GM19025 (cell line): ENCODE measurements at regions not wholly inside any gene's neighbourhood (a gene's known extent, or its start where the extent isn't known, plus 50 kb on each side); places are given as distances from the start of the nearest gene placed in this dataset.

ENCODE experiments used
- ATAC-seq: cut with Tn5 transposase; IDR thresholded peaks from one replicate; pipeline ENCODE4 v1.9.1; 2021; ENCODE audit warnings: mild to moderate bottlenecking, low read depth, moderate library complexity; ENCODE audit not compliant: unreplicated experiment

- no peak for ATAC-seq
These were observed 1096.6 kb downstream of the FLRT2 start for GRCh38 chr14:86626530-86626929.

DNA sequence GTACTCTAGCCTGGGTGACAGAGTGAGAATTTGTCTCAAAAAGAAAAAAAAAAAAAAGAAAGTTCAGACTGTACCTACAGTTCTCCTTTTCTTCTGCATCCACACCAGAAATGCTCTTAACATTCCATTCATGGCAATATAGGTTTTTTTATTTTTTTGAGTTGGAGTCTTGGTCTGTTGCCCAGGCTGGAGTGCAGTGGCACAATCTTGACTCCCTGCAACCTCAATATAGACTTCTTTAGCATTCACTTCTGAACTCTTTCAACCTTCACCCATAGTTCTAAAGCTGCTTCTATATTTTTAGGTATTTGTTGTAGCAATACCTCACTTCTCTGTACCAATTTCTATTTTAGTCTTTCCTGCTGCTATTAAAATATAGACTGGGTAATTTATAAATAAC is 1095.7 kb downstream of the FLRT2 start:
- ATAC-seq: no peak

GRCh38 chr14:86619726-86620125 is 1089.8 kb downstream of the FLRT2 start:
- ATAC-seq: no peak

DNA sequence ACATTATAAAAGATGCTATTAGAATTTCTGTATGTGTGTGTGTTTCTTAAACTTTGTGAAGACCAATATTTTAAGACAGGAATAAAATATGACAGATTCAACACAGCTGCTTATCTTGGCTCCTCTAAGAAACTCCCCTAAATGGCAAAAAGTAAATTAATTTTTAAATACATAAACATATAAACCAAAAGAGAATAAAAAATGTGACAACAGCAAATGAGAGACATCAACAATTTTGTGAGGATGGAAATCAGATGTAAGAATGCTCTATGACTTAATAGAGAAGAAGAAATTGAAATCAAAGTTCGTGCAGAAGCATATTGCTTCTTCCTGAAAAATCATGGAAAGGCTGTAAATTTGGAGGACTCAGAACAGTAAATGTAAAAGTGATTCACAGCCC is 1083.8 kb downstream of the FLRT2 start:
- ATAC-seq: no peak

DNA sequence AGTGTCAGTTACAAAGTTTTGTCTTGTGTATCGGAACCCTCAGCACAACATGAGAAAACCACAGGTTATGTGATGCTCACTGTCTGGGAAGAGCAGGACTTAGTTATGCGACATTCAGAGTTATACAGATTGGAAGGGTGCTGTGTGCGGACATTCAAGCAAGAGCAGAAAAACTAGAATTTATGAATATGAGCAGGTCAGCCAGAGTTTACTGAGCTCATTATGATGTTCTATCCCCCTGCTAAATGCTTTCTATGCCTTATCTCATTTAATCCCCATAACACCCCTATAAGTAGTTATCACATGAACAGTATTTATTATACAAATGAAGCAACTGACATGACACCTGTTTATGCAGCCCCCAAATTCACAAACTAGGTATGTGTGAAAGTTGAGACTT is 1083.2 kb downstream of the FLRT2 start:
- no peak for ATAC-seq

DNA sequence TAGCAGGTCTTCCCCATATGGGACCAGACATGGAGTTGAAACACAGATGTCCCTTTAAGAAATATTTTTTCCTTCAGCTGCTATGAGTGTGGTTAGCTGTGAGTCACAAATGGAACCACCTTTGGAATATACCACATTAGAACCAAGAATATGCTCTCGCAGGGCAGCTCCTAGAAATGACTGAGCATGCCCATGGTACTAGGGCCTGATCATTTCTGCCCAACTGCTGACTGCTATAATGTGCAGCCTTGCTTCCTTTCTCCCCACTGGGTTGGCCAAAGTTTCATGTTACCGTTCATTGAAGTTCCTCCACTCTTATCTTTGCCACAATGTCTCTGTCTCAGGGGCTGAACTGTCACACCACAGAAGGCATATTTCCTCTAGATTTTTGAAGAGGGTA is 1074.6 kb downstream of the FLRT2 start:
- ATAC-seq: no peak

GRCh38 chr14:86602263-86602662 is 1072.3 kb downstream of the FLRT2 start:
- no peak for ATAC-seq

DNA sequence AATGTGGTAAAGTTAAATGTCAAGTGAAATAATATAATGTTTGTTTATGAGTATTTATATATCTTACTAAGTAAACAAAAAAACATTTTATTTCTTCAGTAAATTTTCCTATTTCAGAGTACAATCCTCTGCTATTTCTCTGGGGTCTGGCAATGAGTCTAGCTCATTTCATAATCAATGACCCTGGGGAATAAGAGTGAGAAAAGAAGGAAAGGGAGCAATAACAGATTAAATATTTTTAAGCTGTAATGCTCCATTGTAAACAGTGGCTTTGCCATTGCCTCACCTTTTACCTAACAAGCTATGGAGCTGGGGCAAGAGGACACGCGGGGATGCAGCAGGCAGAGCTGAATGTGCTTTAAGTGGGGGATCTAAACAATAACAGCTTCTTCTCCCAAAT is 1071.9 kb downstream of the FLRT2 start:
- ATAC-seq: no peak

DNA sequence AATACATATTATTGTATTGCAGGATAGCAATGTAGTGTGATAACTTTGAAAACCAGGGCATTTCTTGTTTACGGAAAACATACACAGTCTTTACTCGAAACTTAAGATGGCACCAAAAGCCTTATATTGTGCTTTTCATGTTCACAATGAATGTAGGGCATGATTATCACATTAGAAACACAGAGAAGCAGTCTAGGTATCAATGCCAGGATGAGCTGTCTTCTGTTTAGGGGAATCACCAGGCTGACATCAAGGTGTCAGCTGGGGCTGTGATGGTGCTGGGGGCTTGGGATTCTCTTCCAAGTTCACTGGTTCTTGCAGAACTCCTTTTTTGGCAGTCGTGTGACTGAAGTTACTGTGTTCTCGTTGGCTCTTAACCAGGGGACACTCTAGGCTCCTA is 1067.3 kb downstream of the FLRT2 start:
- ATAC-seq: no peak

DNA sequence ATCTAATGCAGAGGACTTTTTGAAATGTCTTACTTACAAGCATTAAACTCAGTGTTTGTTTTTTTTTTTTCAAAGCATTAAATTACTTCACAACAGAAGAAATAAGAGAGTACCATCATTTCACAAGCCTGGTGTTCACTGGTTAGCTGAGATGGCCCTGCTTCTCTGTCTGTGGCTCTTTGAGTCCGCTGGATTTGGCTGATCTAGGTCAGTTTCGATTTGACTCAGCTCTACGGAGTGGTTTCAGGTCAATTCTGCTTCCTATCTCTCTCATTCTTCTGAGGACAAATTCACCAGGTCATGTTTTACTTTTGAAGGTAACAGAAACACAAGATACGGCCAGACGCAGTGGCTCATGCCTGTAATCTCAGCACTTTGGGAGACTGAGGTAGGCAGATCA is 1066.1 kb downstream of the FLRT2 start:
- ATAC-seq: no peak

- no peak for ATAC-seq
These were observed 1045.2 kb downstream of the FLRT2 start for GRCh38 chr14:86575141-86575540.

DNA sequence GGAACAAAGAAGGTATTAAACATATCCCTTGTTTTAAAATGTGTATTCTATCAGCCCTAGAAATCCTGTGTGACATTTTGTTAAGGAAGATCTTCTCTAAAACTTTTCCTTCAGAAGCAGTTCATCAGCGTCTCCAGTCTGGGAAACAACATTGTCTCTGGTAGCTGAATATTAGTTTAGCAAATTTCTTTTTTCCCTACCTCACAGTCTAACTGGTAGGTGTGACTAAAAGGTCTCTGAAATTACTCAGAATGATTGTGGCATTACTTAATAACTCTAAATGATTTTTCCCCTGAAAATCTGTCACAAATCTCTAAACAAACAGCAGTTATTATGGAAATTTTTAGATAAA is 1044.8 kb downstream of the FLRT2 start:
- no peak for ATAC-seq

DNA sequence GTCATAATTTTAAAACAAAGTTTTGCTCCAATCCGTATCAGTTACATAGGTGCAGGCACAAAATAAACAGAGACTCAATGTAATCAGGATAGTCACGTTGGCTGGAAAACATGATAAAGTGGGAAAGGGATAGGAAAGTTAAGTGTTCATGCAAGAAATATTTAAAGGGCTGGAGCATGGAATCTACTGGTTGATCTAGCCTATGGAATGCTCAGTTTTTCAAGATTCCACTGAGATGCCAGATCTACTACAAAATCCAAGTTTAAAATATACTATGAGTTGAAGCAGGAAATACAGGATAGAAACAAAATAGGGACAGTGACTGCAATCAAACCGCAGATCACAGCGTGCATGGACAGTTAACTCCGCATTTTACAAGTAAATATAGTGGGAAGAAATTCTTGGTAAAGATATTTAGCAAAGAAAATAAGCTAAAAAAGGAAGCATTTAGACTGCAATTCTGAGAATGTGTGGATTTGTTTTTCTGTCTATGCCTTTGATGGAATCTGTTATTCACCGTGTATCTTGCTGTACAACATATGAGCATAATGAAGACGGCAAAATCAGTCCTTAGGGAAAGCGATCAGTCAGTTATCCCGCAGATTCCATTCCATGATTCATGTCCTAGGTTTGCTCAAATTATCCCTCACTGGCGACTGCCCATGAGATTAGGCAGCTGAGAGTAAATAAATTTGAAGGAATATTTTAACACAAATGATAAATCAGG is 1044.3 kb downstream of the FLRT2 start:
- ATAC-seq: no peak

GRCh38 chr14:86570371-86570770 is 1040.4 kb downstream of the FLRT2 start:
- ATAC-seq: no peak

DNA sequence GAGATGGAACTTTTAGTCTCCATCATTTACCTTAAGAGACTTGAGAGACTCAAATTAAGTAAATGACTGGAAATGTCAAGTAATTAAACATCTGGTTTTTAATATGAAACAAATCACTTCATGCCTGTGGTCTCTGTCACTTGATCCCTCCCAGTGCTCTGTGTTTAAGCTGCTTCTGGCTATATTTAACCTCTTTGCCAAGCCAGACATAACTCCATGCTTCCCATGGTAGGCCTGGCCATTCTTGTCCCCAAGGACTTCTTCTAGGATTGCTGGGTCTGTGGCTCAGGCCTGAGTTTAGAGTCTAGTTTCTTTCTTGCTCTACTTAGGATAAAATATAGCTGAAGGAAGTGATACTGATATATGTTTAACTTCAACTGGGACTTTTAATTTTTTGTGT is 1013.6 kb downstream of the FLRT2 start:
- no peak for ATAC-seq

- no peak for ATAC-seq
These were observed 1012.0 kb downstream of the FLRT2 start for GRCh38 chr14:86541972-86542371.

DNA sequence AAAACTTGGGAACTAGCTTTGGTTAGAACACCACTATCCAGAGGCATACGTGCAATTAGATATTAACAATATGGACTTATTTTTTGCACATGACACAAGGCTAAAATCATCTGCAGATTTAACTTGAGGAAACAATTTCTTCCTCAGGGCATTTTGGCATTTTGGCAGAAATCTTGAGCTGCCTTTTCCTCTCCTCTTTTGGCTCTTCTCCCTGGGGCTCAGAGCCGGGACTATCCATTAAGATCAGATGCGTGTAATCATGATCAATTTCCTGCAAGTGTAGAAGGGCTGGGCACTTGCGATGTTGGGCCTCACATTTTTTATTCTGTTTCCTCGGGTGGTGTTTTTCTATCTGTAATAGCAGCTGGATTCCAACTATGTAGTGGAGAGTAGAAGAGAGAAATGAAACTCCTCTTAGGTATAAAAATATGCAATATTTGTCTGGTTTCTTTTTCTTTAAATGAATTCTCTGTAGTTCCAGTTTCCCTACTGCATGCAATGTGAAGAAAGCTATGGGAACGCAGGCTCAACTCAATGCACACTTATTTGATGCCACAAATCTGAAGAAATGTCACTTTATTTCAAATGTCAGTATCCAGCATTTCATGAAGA is 1010.8 kb downstream of the FLRT2 start:
- ATAC-seq: no peak

DNA sequence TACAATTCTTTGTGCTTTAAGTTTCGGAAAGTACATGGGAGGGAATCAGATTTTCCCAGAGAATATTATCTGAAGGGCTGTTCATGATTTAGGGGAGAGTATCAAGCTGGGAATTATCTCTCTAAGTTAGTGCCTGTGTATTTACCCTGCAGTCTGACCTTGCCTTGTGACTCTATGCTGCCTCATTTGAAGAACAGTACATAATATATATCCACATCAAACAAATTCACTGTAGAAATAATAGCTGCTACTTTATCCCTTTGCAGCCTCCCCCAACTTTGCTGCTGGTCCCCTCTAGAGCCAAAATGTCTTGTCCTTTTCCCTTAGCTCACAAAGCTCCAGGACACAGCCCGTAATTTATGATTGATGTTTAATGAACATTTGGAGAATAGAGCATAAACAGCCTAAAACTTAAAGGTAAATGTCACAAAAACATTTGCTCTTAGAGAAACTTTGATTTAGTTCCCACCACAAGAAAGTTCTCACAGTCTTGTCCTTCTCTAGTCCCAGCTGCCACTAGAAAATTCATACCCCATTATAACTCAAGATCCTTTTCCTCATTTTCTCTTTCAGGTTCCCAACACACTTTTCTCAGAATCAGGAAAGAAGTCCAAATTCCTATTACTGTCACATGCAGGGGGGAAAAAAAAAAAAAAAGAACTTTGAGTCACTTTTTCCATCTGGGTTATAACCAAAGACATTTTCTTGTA is 1009.6 kb downstream of the FLRT2 start:
- ATAC-seq: no peak

DNA sequence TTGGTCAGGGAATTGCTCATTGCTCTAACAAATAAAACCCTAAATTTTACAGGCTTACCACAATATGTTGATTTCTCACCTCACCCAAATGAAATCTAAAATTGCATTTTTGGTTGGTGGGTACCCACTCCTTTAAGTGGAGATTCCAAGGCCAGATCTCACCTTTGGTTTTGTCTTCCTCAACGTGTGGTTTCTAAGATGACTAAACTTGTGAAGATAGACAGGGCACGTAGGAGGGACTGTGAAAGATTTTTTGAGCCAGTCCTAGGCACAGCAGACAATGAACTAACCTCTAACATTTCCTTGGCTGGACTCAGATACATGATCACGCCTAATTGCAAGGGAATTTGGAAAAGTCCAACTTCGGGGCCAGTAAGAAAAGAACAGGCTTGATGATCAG is 1003.9 kb downstream of the FLRT2 start:
- ATAC-seq: no peak

DNA sequence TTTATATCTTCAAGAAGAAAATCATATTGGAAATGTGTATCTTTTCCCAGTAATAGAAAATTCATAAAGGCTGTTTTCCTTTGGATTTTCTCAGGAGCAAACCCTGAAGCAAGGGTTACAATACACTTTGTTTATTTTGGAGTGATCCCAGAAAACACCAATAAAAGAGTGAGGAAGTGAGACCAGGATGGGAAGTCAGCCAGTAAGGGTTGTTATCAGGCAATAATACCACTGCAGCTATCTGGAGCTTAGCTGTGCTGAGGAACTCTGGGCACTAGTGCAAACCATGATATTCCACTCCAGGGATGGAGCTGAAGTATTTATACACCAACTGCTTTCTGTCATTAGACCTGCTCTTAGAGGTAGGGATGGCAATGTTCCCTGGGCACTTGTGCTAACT is 1002.3 kb downstream of the FLRT2 start:
- ATAC-seq: no peak

- ATAC-seq: no peak
These were observed 1000.5 kb downstream of the FLRT2 start for GRCh38 chr14:86530457-86530856.

DNA sequence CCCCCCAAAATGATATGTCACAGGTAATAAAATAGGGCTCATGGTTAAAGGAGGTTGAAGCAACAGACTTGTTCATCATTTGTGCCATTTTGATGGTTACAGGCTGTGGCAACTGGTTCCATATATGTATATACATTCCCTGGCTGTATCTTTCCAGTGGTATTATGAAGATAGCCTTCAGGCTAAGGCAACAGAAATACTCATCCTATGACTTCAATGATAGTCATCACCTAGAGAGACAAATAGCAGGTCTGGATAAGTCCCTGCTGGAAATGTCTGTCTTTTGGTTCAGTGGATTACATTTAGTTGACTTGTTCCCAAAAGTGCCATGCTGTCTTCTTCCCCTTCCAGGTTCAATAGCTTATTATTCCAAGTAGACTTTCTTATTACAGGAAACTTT is 997.4 kb downstream of the FLRT2 start:
- no peak for ATAC-seq
